ENCODE measurements at regions not wholly inside any gene's neighbourhood (a gene's known extent, or its start where the extent isn't known, plus 50 kb on each side); places are given as distances from the start of the nearest gene placed in this dataset.
A peak's percentile ranks its signal among the peaks of the same experiment; 100 is the strongest.
"Not testable (repeated sequence)": the region's sequence is repeated elsewhere in the genome, so short reads cannot be mapped to it uniquely, and the experiment has no call there.

- peak; percentile 86 for DNase-seq
These were observed 208.7 kb downstream of the ICOS start for GRCh38 chr2:204145263-204145751.

GRCh38 chr2:204145791-204146190 is 209.2 kb downstream of the ICOS start:
- no peak for DNase-seq

- DNase-seq = not testable (repeated sequence)
These were observed 210.5 kb downstream of the ICOS start for GRCh38 chr2:204147040-204147439.

GRCh38 chr2:204150721-204151120 is 214.2 kb downstream of the ICOS start:
- no peak for DNase-seq

GRCh38 chr2:204152616-204153015 is 216.1 kb downstream of the ICOS start:
- no peak for DNase-seq

- no peak for DNase-seq
These were observed 218.3 kb downstream of the ICOS start for GRCh38 chr2:204154863-204155262.

- no peak for DNase-seq
These were observed 219.9 kb downstream of the ICOS start for GRCh38 chr2:204156456-204156855.

GRCh38 chr2:204157684-204158083 is 221.1 kb downstream of the ICOS start:
- DNase-seq = no peak

GRCh38 chr2:204159526-204159925 is 223.0 kb downstream of the ICOS start:
- DNase-seq = no peak

- no peak for DNase-seq
These were observed 224.4 kb downstream of the ICOS start for GRCh38 chr2:204160989-204161388.

- DNase-seq = no peak
These were observed 225.3 kb downstream of the ICOS start for GRCh38 chr2:204161886-204162285.

- DNase-seq = no peak
These were observed 230.4 kb downstream of the ICOS start for GRCh38 chr2:204166961-204167360.

- DNase-seq = not testable (repeated sequence)
These were observed 231.1 kb downstream of the ICOS start for GRCh38 chr2:204167670-204168069.

- DNase-seq = no peak
These were observed 233.8 kb downstream of the ICOS start for GRCh38 chr2:204170411-204170810.

- no peak for DNase-seq
These were observed 235.0 kb downstream of the ICOS start for GRCh38 chr2:204171432-204172144.

GRCh38 chr2:204172145-204172600 is 235.6 kb downstream of the ICOS start:
- DNase-seq = no peak

- DNase-seq = no peak
These were observed 237.5 kb downstream of the ICOS start for GRCh38 chr2:204174034-204174433.

GRCh38 chr2:204175552-204176271 is 239.1 kb downstream of the ICOS start:
- no peak for DNase-seq

- DNase-seq = no peak
These were observed 239.7 kb downstream of the ICOS start for GRCh38 chr2:204176306-204176705.

GRCh38 chr2:204177251-204177976 is 240.9 kb downstream of the ICOS start:
- no peak for DNase-seq

- DNase-seq = no peak
These were observed 241.5 kb downstream of the ICOS start for GRCh38 chr2:204177977-204178522.

- peak; percentile 43 for DNase-seq
These were observed 244.1 kb downstream of the ICOS start for GRCh38 chr2:204180649-204181048.

- no peak for DNase-seq
These were observed 247.0 kb downstream of the ICOS start for GRCh38 chr2:204183608-204184007.

All from NCI-H774 (cell line).